Liver (tissue), 7 donors: ENCODE measurements at regions not wholly inside any gene's neighbourhood (a gene's known extent, or its start where the extent isn't known, plus 50 kb on each side); places are given as distances from the start of the nearest gene placed in this dataset.

Experiments used
- DNase-seq: peaks from one replicate; pipeline ENCODE4 v3.0.0-alpha.2; 2017; ENCODE audit warnings: low spot score
- H3K27ac ChIP-seq, 2 donors: one replicate each; pipeline ENCODE4 v1.7.0; 2013; ENCODE audit warnings: inconsistent platforms in 2 of 2, low read length in 2 of 2, control low read depth in 1 of 2, low read depth in 1 of 2, mild to moderate bottlenecking in 1 of 2
- H3K27me3 ChIP-seq, 4 donors: one replicate each; pipeline versions ENCODE4 v1.6.1 to v1.7.0; 2013; ENCODE audit warnings: low read length in 3 of 4, inconsistent platforms in 1 of 4, mild to moderate bottlenecking in 1 of 4, moderate library complexity in 1 of 4; ENCODE audit not compliant: control insufficient read depth in 4 of 4, insufficient read depth in 4 of 4
- H3K36me3 ChIP-seq, 4 donors: one replicate each; pipeline versions ENCODE4 v1.6.1 to v1.7.0; 2013; ENCODE audit warnings: low read length in 3 of 4, mild to moderate bottlenecking in 3 of 4, low read depth in 1 of 4, moderate library complexity in 1 of 4; ENCODE audit not compliant: control insufficient read depth in 4 of 4, insufficient read depth in 3 of 4
- H3K4me1 ChIP-seq, 4 donors: one replicate each; pipeline versions ENCODE4 v1.6.1 to v1.7.0; 2013; ENCODE audit warnings: low read length in 3 of 4, mild to moderate bottlenecking in 3 of 4, moderate library complexity in 1 of 4; ENCODE audit not compliant: control insufficient read depth in 4 of 4, insufficient read depth in 4 of 4
- H3K4me3 ChIP-seq, 3 donors: one replicate each; pipeline versions ENCODE4 v1.6.1 to v1.7.0; 2013; ENCODE audit warnings: low read length in 3 of 3, control low read depth in 1 of 3, low read depth in 1 of 3, mild to moderate bottlenecking in 1 of 3
- H3K9ac ChIP-seq, 2 donors: one replicate each; pipeline ENCODE4 v1.7.0; 2013; ENCODE audit warnings: low read length in 2 of 2, mild to moderate bottlenecking in 2 of 2, moderate library complexity in 2 of 2, control low read depth in 1 of 2, low read depth in 1 of 2
- H3K9me3 ChIP-seq, 4 donors: one replicate each; pipeline versions ENCODE4 v1.6.1 to v1.7.0; 2013; ENCODE audit warnings: low read length in 3 of 4; ENCODE audit not compliant: control insufficient read depth in 4 of 4
- ATF3 ChIP-seq: IDR thresholded peaks from 2 replicates; pipeline ENCODE4 v1.6.1; 2016; ENCODE audit warnings: antibody characterized with exemption
- EGR1 ChIP-seq, 2 donors: IDR thresholded peaks; 2 replicates each; pipeline ENCODE4 v1.6.1; 2016 to 2018; ENCODE audit warnings: antibody characterized with exemption in 2 of 2, low read depth in 2 of 2
- FOXA1 ChIP-seq: IDR thresholded peaks from 2 replicates; pipeline ENCODE4 v1.6.1; 2016; ENCODE audit warnings: antibody characterized with exemption
- FOXA2 ChIP-seq: IDR thresholded peaks from 2 replicates; pipeline ENCODE4 v1.6.1; 2016; ENCODE audit warnings: antibody characterized with exemption
- HNF4A ChIP-seq, 2 donors: conservative IDR thresholded peaks; 2 replicates each; pipeline ENCODE4 v1.6.1; 2016; ENCODE audit warnings: antibody characterized with exemption in 2 of 2, mild to moderate bottlenecking in 2 of 2
- JUND ChIP-seq, 2 donors: IDR thresholded peaks; 2 replicates each; pipeline ENCODE4 v1.6.1; 2016; ENCODE audit warnings: antibody characterized with exemption in 2 of 2
- NR2F2 ChIP-seq: IDR thresholded peaks from 2 replicates; pipeline ENCODE4 v1.6.1; 2016; ENCODE audit warnings: antibody characterized with exemption
- REST ChIP-seq: IDR thresholded peaks from 2 replicates; pipeline ENCODE4 v1.6.1; 2016; ENCODE audit warnings: antibody characterized with exemption, mild to moderate bottlenecking
- RXRA ChIP-seq, 2 donors: IDR thresholded peaks; 2 replicates each; pipeline ENCODE4 v1.6.1; 2017 to 2018; ENCODE audit warnings: antibody characterized with exemption in 2 of 2, mild to moderate bottlenecking in 1 of 2
- SP1 ChIP-seq: IDR thresholded peaks from 2 replicates; pipeline ENCODE4 v1.6.1; 2018; ENCODE audit warnings: antibody characterized with exemption, mild to moderate bottlenecking
- TAF1 ChIP-seq: conservative IDR thresholded peaks from 2 replicates; pipeline ENCODE4 v1.6.1; 2016; ENCODE audit warnings: antibody characterized with exemption, mild to moderate bottlenecking
- YY1 ChIP-seq: IDR thresholded peaks from 2 replicates; pipeline ENCODE4 v1.6.1; 2016; ENCODE audit warnings: antibody characterized with exemption, mild to moderate bottlenecking
- WGBS: extraction: QIAGEN DNeasy Blood & Tissue Kit; methylation state at CpG from one replicate; pipeline ENCODE4 v1.1.7; 2013; 5-methylcytosine and 5-hydroxymethylcytosine counted together
- TF ChIP-seq, protein P1 (sequence below): IDR thresholded peaks from 2 replicates; pipeline ENCODE4 v1.6.1; 2016; ENCODE audit warnings: antibody characterized with exemption
- donor health status: healthy.
- donor health status: healthy.
- donor health status: healthy.
- donor health status: healthy.

GRCh38 chr4:180116840-180117239 lies 2126.4 kb upstream of the TENM3 start:
- no peak for DNase-seq
- H3K9me3 ChIP-seq: no peaks in the 10 kb centered on the region

DNA sequence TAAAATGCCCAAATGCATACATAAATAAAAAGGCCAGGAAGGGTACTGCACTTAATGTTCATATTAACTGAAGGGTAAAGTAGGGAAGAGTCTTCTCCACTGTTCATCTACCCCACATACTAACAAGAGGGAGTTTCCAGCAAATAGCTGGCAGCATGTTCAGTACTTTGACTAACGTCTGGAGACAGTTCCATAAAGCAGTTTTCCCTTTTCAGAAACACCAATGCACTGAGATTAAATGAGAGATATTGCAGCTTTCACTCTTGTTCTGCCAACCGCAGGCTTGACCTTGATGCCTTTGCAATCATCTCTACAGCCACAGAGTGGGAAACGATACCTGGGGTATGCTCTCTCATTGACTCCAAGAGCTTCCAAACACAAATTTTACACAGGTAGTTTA lies 2123.1 kb upstream of the TENM3 start:
- H3K27ac ChIP-seq: no peak overlapping the region
- DNase-seq: no peak
- no peaks in the 10 kb centered on the region for H3K9me3 ChIP-seq
- no peak overlapping the region for H3K4me3 ChIP-seq
- WGBS: 73% methylated on average over 3 of the region's 3 CpGs
- TF ChIP-seq EGR1 (IDR thresholded peaks at IDR 0.05; ENCODE audit: low read depth in 2 of 2) (no peak), HNF4A (conservative IDR thresholded peaks at IDR 0.05) (no peak), REST (no peak), JUND (IDR thresholded peaks at IDR 0.05) (no peak), NR2F2 (no peak), FOXA2 (no peak), TAF1 (no peak), FOXA1 (no peak), YY1 (no peak)
- TF ChIP-seq, protein P1, sequence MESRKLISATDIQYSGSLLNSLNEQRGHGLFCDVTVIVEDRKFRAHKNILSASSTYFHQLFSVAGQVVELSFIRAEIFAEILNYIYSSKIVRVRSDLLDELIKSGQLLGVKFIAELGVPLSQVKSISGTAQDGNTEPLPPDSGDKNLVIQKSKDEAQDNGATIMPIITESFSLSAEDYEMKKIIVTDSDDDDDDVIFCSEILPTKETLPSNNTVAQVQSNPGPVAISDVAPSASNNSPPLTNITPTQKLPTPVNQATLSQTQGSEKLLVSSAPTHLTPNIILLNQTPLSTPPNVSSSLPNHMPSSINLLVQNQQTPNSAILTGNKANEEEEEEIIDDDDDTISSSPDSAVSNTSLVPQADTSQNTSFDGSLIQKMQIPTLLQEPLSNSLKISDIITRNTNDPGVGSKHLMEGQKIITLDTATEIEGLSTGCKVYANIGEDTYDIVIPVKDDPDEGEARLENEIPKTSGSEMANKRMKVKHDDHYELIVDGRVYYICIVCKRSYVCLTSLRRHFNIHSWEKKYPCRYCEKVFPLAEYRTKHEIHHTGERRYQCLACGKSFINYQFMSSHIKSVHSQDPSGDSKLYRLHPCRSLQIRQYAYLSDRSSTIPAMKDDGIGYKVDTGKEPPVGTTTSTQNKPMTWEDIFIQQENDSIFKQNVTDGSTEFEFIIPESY: no peak
- no peaks in the 10 kb centered on the region for H3K4me1 ChIP-seq
- H3K36me3 ChIP-seq: no peaks in the 10 kb centered on the region
- H3K9ac ChIP-seq: no peak overlapping the region
- no peaks in the 10 kb centered on the region for H3K27me3 ChIP-seq

More at GRCh38 chr4:180116840-180117239, 2126.4 kb upstream of the TENM3 start:
- Histone ChIP-seq H3K4me3 (no peak overlapping the region), H3K36me3 (no peaks in the 10 kb centered on the region), H3K27ac (no peak overlapping the region), H3K9ac (no peak overlapping the region), H3K27me3 (no peaks in the 10 kb centered on the region), H3K4me1 (no peaks in the 10 kb centered on the region)
- TF ChIP-seq FOXA1 (no peak), RXRA (IDR thresholded peaks at IDR 0.05) (no peak), TAF1 (no peak)
- WGBS: 74% methylated on average over 4 of the region's 4 CpGs

DNA sequence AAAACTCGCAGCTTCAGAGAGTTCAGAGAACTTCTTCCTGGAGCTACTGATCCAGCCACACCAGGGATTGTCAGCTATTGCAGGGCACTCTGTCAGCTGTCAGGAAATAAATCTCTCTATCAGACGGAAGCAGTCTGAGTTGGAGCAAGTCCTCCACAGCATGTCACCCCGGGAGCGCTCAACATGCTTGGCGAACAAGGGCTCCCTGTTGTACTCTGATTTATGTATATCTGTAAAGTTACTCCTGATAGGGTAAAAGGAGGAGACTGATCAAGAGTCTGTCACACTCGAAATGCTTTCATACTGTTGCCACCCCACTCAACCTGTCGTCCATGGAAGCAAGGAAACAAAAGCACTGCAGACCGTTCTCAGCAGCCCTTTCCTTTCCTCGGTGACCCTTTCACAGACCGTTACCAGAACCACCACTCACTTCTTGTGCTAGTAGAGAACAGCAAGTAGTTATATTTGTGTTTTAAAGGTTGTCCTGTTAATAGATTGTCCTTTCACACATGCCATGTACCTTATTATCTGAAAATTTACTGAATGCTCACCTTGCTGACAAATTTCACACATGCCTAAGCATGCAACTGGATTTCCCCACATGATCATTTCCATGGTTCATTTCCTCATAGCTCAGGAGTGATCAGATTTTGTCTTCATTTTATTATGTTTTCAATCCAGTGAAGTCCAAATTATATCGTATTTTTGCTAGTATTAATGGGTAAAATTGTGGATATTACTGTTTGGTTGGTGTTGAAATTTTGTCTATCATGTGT lies 2108.9 kb upstream of the TENM3 start:
- Histone ChIP-seq H3K4me3 (no peak overlapping the region), H3K4me1 (no peaks in the 10 kb centered on the region), H3K9me3 (no peaks in the 10 kb centered on the region), H3K27me3 (peaks cover 0 to 3% (median 0%) of the 10 kb centered on the region in 4 donors), H3K36me3 (no peaks in the 10 kb centered on the region), H3K9ac (no peak overlapping the region), H3K27ac (no peak overlapping the region)
- DNase-seq: no peak
- WGBS: 29% methylated on average over 11 of the region's 11 CpGs
- TF ChIP-seq YY1 (no peak), TAF1 (no peak), SP1 (no peak), ATF3 (no peak), HNF4A (conservative IDR thresholded peaks at IDR 0.05) (no peak)
- TF ChIP-seq, protein P1: no peak
